ENCODE measurements at regions not wholly inside any gene's neighbourhood (a gene's known extent, or its start where the extent isn't known, plus 50 kb on each side); places are given as distances from the start of the nearest gene placed in this dataset.

DNA sequence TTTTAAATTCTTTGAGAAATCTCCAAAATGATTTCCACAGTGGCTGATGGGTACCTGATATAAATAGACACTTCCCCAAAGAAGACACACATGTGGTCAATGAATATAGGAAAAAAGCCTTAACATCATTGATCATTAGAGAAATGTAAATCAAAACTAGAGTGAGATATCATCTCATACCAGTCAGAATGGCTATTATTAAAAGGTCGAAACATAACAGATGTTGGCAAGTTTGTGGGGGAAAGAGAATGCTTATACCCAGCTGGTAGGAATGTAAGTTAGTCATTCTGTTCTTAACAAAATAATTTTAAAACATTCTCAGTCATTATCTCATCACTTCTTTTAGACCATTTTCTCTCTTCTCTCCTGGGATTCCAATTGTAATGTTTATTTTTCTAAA is 1666.0 kb upstream of the ACO1 start:
- Mint-ChIP-seq H3K4me3 (no peak overlapping the region), H3K4me1 (no peaks in the 10 kb centered on the region), H3K36me3 (no peaks in the 10 kb centered on the region), H3K27me3 (peaks cover 0 to 12% (median 0%) of the 10 kb centered on the region in 5 donors), H3K27ac (no peak overlapping the region), H3K9me3 (peaks cover 0 to 3% (median 0%) of the 10 kb centered on the region in 11 donors)
- Histone ChIP-seq H3K27me3 (ENCODE audit: control insufficient read depth in 2 of 2, insufficient read depth in 2 of 2, low read length in 2 of 2) (no peaks in the 10 kb centered on the region), H3K4me3 (ENCODE audit: low read length) (no peak overlapping the region), H3K9me3 (ENCODE audit: control insufficient read depth in 2 of 3, low read length in 3 of 3) (no peaks in the 10 kb centered on the region), H3K27ac (ENCODE audit: low read depth, low read length) (no peak overlapping the region), H3K4me1 (ENCODE audit: control insufficient read depth in 2 of 2, insufficient read depth in 2 of 2, low read length in 2 of 2) (no peaks in the 10 kb centered on the region), H3K36me3 (ENCODE audit: control insufficient read depth in 2 of 3, insufficient read depth in 3 of 3, low read length in 3 of 3) (no peaks in the 10 kb centered on the region)
- intact Hi-C loops (cut with micrococcal nuclease), result no loop called here
- POLR2A ChIA-PET, result no interaction called here
- DNase-seq (no peak), ATAC-seq (no peak)
- CTCF ChIA-PET, result no interaction called here

DNA sequence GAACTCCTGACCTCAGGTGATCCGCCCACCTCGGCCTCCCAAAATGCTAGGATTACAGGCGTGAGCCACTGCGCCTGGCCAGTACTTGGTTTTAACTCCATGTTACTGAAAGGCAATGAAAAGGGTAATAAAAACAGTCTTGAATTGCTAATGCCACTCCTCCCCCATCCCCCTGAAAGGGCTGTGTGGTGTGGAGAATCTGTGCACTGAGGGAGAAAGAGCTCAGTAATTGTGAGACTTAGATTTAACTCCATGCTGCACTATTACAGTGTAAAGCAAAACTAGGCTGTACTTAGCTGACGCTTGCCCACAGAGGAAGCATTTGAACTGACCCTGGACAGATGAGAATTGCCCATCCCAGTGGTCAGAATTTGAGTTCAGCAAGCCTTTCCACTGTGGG is 1662.4 kb upstream of the ACO1 start:
- H3K36me3 Mint-ChIP-seq, result no peaks in the 10 kb centered on the region
- no peak overlapping the region for H3K4me3 Mint-ChIP-seq
- Histone ChIP-seq H3K4me3 (ENCODE audit: low read length) (no peak overlapping the region), H3K27ac (ENCODE audit: low read depth, low read length) (no peak overlapping the region), H3K27me3 (ENCODE audit: control insufficient read depth in 2 of 2, insufficient read depth in 2 of 2, low read length in 2 of 2) (no peaks in the 10 kb centered on the region), H3K36me3 (ENCODE audit: control insufficient read depth in 2 of 3, insufficient read depth in 3 of 3, low read length in 3 of 3) (no peaks in the 10 kb centered on the region), H3K4me1 (ENCODE audit: control insufficient read depth in 2 of 2, insufficient read depth in 2 of 2, low read length in 2 of 2) (no peaks in the 10 kb centered on the region), H3K9me3 (ENCODE audit: control insufficient read depth in 2 of 3, low read length in 3 of 3) (no peaks in the 10 kb centered on the region)
- peaks cover 0 to 6% (median 0%) of the 10 kb centered on the region in 11 donors for H3K9me3 Mint-ChIP-seq
- no peak for DNase-seq
- ChIA-PET POLR2A (no interaction called here), CTCF (no interaction called here)
- intact Hi-C loops (cut with micrococcal nuclease), result no loop called here
- H3K27ac Mint-ChIP-seq, result no peak overlapping the region
- H3K27me3 Mint-ChIP-seq, result peaks cover 0 to 12% (median 0%) of the 10 kb centered on the region in 5 donors
- H3K4me1 Mint-ChIP-seq, result no peaks in the 10 kb centered on the region
- no peak for ATAC-seq

DNA sequence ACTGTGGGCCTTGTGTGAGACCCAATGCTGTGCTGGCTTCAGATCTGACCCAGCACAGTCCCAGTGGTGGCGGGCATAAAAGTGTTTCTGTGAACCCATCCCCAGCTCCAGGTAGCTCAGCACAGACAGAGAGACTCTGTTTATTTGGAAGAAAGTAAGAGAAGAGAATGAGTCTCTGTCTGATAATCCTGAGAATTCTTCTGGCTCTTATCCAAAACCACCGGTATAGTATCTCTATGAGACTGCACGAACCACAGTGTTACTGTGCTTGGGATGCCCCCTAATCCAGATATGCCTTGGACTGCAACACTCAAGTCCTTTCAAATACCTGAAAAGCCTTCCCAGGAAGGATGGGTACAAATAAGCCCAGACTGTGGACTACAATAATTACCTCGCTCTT is 1660.8 kb upstream of the ACO1 start:
- H3K36me3 ChIP-seq (ENCODE audit: control insufficient read depth in 2 of 3, insufficient read depth in 3 of 3, low read length in 3 of 3), result no peaks in the 10 kb centered on the region
- no peaks in the 10 kb centered on the region for H3K4me1 Mint-ChIP-seq
- CTCF ChIA-PET, result no interaction called here
- H3K4me3 ChIP-seq (ENCODE audit: low read length), result no peak overlapping the region
- intact Hi-C loops (cut with micrococcal nuclease), result no loop called here
- H3K9me3 ChIP-seq (ENCODE audit: control insufficient read depth in 2 of 3, low read length in 3 of 3), result no peaks in the 10 kb centered on the region
- no peak overlapping the region for H3K27ac Mint-ChIP-seq
- H3K27me3 Mint-ChIP-seq, result peaks cover 0 to 12% (median 0%) of the 10 kb centered on the region in 5 donors
- H3K36me3 Mint-ChIP-seq, result no peaks in the 10 kb centered on the region
- no peak overlapping the region for H3K27ac ChIP-seq (ENCODE audit: low read depth, low read length)
- DNase-seq (no peak), ATAC-seq (no peak)
- no peak overlapping the region for H3K4me3 Mint-ChIP-seq
- POLR2A ChIA-PET, result no interaction called here
- H3K4me1 ChIP-seq (ENCODE audit: control insufficient read depth in 2 of 2, insufficient read depth in 2 of 2, low read length in 2 of 2), result no peaks in the 10 kb centered on the region
- no peaks in the 10 kb centered on the region for H3K27me3 ChIP-seq (ENCODE audit: control insufficient read depth in 2 of 2, insufficient read depth in 2 of 2, low read length in 2 of 2)
- H3K9me3 Mint-ChIP-seq, result peaks cover 0 to 6% (median 0%) of the 10 kb centered on the region in 11 donors

GRCh38 chr9:30732060-30732459 is 1652.4 kb upstream of the ACO1 start:
- Histone ChIP-seq H3K4me1 (ENCODE audit: control insufficient read depth in 2 of 2, insufficient read depth in 2 of 2, low read length in 2 of 2) (no peaks in the 10 kb centered on the region), H3K27me3 (ENCODE audit: control insufficient read depth in 2 of 2, insufficient read depth in 2 of 2, low read length in 2 of 2) (no peaks in the 10 kb centered on the region), H3K4me3 (ENCODE audit: low read length) (no peak overlapping the region), H3K36me3 (ENCODE audit: control insufficient read depth in 2 of 3, insufficient read depth in 3 of 3, low read length in 3 of 3) (no peaks in the 10 kb centered on the region), H3K27ac (ENCODE audit: low read depth, low read length) (no peak overlapping the region), H3K9me3 (ENCODE audit: control insufficient read depth in 2 of 3, low read length in 3 of 3) (no peaks in the 10 kb centered on the region)
- no peaks in the 10 kb centered on the region for H3K27me3 Mint-ChIP-seq
- H3K4me3 Mint-ChIP-seq, result no peak overlapping the region
- H3K27ac Mint-ChIP-seq, result no peak overlapping the region
- DNase-seq (no peak), ATAC-seq (no peak)
- CTCF ChIA-PET, result no interaction called here
- no peaks in the 10 kb centered on the region for H3K36me3 Mint-ChIP-seq
- intact Hi-C loops (cut with micrococcal nuclease), result no loop called here
- POLR2A ChIA-PET, result no interaction called here
- no peaks in the 10 kb centered on the region for H3K4me1 Mint-ChIP-seq
- no peaks in the 10 kb centered on the region for H3K9me3 Mint-ChIP-seq

- ATAC-seq (no peak), DNase-seq (no peak)
- H3K36me3 ChIP-seq (ENCODE audit: control insufficient read depth in 2 of 3, insufficient read depth in 3 of 3, low read length in 3 of 3), result no peaks in the 10 kb centered on the region
- Mint-ChIP-seq H3K27ac (no peak overlapping the region), H3K27me3 (peaks cover 0 to 6% (median 0%) of the 10 kb centered on the region in 5 donors), H3K4me1 (no peaks in the 10 kb centered on the region), H3K9me3 (no peaks in the 10 kb centered on the region), H3K36me3 (no peaks in the 10 kb centered on the region), H3K4me3 (no peak overlapping the region)
- POLR2A ChIA-PET, result no interaction called here
- no peak overlapping the region for H3K27ac ChIP-seq (ENCODE audit: low read depth, low read length)
- H3K4me1 ChIP-seq (ENCODE audit: control insufficient read depth in 2 of 2, insufficient read depth in 2 of 2, low read length in 2 of 2), result no peaks in the 10 kb centered on the region
- CTCF ChIA-PET, result no interaction called here
- intact Hi-C loops (cut with micrococcal nuclease), result no loop called here
- H3K4me3 ChIP-seq (ENCODE audit: low read length), result no peak overlapping the region
- H3K27me3 ChIP-seq (ENCODE audit: control insufficient read depth in 2 of 2, insufficient read depth in 2 of 2, low read length in 2 of 2), result no peaks in the 10 kb centered on the region
- H3K9me3 ChIP-seq (ENCODE audit: control insufficient read depth in 2 of 3, low read length in 3 of 3), result no peaks in the 10 kb centered on the region
Measured at GRCh38 chr9:30744871-30745270, 1639.6 kb upstream of the ACO1 start.

DNA sequence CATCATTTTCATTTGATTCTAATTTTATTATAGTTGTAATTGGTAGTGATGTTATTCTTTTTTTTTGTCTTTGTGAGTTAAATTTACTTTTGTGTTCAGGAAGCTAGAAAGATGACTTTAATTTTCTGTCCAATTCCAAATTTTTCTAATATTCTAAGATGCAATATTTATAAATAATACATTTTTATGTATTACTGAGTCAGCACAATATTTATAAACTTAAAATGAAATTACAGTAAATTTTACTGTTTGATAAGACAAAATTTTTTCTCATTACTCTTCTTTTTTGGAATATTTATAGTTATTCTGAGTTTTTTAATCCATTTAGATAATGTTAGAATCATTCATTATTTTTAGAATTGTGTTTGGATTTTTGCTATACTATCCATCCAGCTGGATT is 1637.9 kb upstream of the ACO1 start:
- no peaks in the 10 kb centered on the region for H3K36me3 ChIP-seq (ENCODE audit: control insufficient read depth in 2 of 3, insufficient read depth in 3 of 3, low read length in 3 of 3)
- CTCF ChIA-PET, result no interaction called here
- Mint-ChIP-seq H3K4me1 (no peaks in the 10 kb centered on the region), H3K27me3 (peaks cover 0 to 6% (median 0%) of the 10 kb centered on the region in 5 donors), H3K4me3 (no peak overlapping the region), H3K9me3 (no peaks in the 10 kb centered on the region), H3K36me3 (no peaks in the 10 kb centered on the region), H3K27ac (no peak overlapping the region)
- no peaks in the 10 kb centered on the region for H3K9me3 ChIP-seq (ENCODE audit: control insufficient read depth in 2 of 3, low read length in 3 of 3)
- no peak overlapping the region for H3K27ac ChIP-seq (ENCODE audit: low read depth, low read length)
- H3K4me1 ChIP-seq (ENCODE audit: control insufficient read depth in 2 of 2, insufficient read depth in 2 of 2, low read length in 2 of 2), result no peaks in the 10 kb centered on the region
- H3K27me3 ChIP-seq (ENCODE audit: control insufficient read depth in 2 of 2, insufficient read depth in 2 of 2, low read length in 2 of 2), result no peaks in the 10 kb centered on the region
- ATAC-seq, result no peak
- POLR2A ChIA-PET, result no interaction called here
- no peak overlapping the region for H3K4me3 ChIP-seq (ENCODE audit: low read length)
- intact Hi-C loops (cut with micrococcal nuclease), result no loop called here
- DNase-seq, result no peak

- ChIA-PET CTCF (interaction anchor here (0.5 kb wide), 1 partner anchor 1832 kb away, joined by 3 read pairs; no protein-coding TSS in a partner anchor), POLR2A (no interaction called here)
- intact Hi-C loops (cut with micrococcal nuclease), result no loop called here
- H3K27ac ChIP-seq (ENCODE audit: low read depth, low read length), result no peak overlapping the region
- no peaks in the 10 kb centered on the region for H3K4me1 ChIP-seq (ENCODE audit: control insufficient read depth in 2 of 2, insufficient read depth in 2 of 2, low read length in 2 of 2)
- no peak for DNase-seq
- no peaks in the 10 kb centered on the region for H3K36me3 Mint-ChIP-seq
- H3K9me3 Mint-ChIP-seq, result peaks cover 0 to 2% (median 0%) of the 10 kb centered on the region in 11 donors
- no peak overlapping the region for H3K27ac Mint-ChIP-seq
- peak; percentile 4 for ATAC-seq
- H3K27me3 Mint-ChIP-seq, result peaks cover 0 to 4% (median 0%) of the 10 kb centered on the region in 5 donors
- no peak overlapping the region for H3K4me3 Mint-ChIP-seq
- H3K36me3 ChIP-seq (ENCODE audit: control insufficient read depth in 2 of 3, insufficient read depth in 3 of 3, low read length in 3 of 3), result no peaks in the 10 kb centered on the region
- H3K9me3 ChIP-seq (ENCODE audit: control insufficient read depth in 2 of 3, low read length in 3 of 3), result no peaks in the 10 kb centered on the region
- H3K4me3 ChIP-seq (ENCODE audit: low read length), result no peak overlapping the region
- no peaks in the 10 kb centered on the region for H3K27me3 ChIP-seq (ENCODE audit: control insufficient read depth in 2 of 2, insufficient read depth in 2 of 2, low read length in 2 of 2)
- H3K4me1 Mint-ChIP-seq, result no peaks in the 10 kb centered on the region
Measured at GRCh38 chr9:30757723-30758122, 1626.7 kb upstream of the ACO1 start.
